Astrocyte (in vitro differentiated cells and primary cell): ENCODE measurements at regions not wholly inside any gene's neighbourhood (a gene's known extent, or its start where the extent isn't known, plus 50 kb on each side); places are given as distances from the start of the nearest gene placed in this dataset.

Experiments
- DNase-seq: peaks from one replicate; pipeline ENCODE4 v3.0.0-alpha.2; 2010; ENCODE audit warnings: low read depth
- FAIRE-seq: peaks from 2 replicates; lab custom pipeline; 2011; peaks lifted over from hg19 to GRCh38; lab: Jason Lieb, UNC
- H2AFZ ChIP-seq: 2 replicates; pipeline ENCODE4 v1.6.0; 2012; ENCODE audit warnings: low read depth, low read length, inconsistent platforms
- H3K27ac ChIP-seq: 2 replicates; pipeline ENCODE4 v1.5.1; 2011; ENCODE audit warnings: low read depth, low read length, inconsistent platforms
- H3K27me3 ChIP-seq: 2 replicates; pipeline ENCODE4 v1.6.0; 2011; ENCODE audit warnings: low read length, inconsistent platforms; ENCODE audit not compliant: insufficient read depth
- H3K36me3 ChIP-seq: 2 replicates; pipeline ENCODE4 v1.5.1; 2011; ENCODE audit warnings: low read length, inconsistent platforms; ENCODE audit not compliant: insufficient read depth
- H3K4me1 ChIP-seq: 2 replicates; pipeline ENCODE4 v1.5.1; 2011; ENCODE audit warnings: low read length, inconsistent platforms; ENCODE audit not compliant: insufficient read depth
- H3K4me2 ChIP-seq: 2 replicates; pipeline ENCODE4 v1.6.0; 2012; ENCODE audit warnings: low read length, inconsistent platforms
- H3K4me3 ChIP-seq: 2 replicates; pipeline ENCODE4 v1.5.1; 2011; ENCODE audit warnings: low read depth, mild to moderate bottlenecking, low read length, inconsistent platforms; ENCODE audit not compliant: insufficient read depth
- H3K79me2 ChIP-seq: 2 replicates; pipeline ENCODE4 v1.6.0; 2012; ENCODE audit warnings: mild to moderate bottlenecking, low read length, inconsistent platforms; ENCODE audit not compliant: insufficient read depth
- H3K9ac ChIP-seq: 2 replicates; pipeline ENCODE4 v1.6.0; 2012; ENCODE audit warnings: mild to moderate bottlenecking, low read length, inconsistent platforms
- H3K9me3 ChIP-seq: 2 replicates; pipeline ENCODE4 v1.5.1; 2012; ENCODE audit warnings: low read depth, mild to moderate bottlenecking, low read length, inconsistent platforms; ENCODE audit not compliant: insufficient read depth
- H4K20me1 ChIP-seq: 2 replicates; pipeline ENCODE4 v1.6.0; 2012; ENCODE audit warnings: low read length, inconsistent platforms; ENCODE audit not compliant: insufficient read depth
- H3K27ac Mint-ChIP-seq: one replicate; pipeline ENCODE4 v1.8.0; 2021; ENCODE audit warnings: mild to moderate bottlenecking, mixed read lengths; ENCODE audit not compliant: unreplicated experiment
- H3K27me3 Mint-ChIP-seq: one replicate; pipeline ENCODE4 v1.8.0; 2021; ENCODE audit warnings: low read depth, mixed read lengths; ENCODE audit not compliant: unreplicated experiment
- H3K36me3 Mint-ChIP-seq: one replicate; pipeline ENCODE4 v1.8.0; 2021; ENCODE audit warnings: low read depth, mixed read lengths; ENCODE audit not compliant: unreplicated experiment
- H3K4me1 Mint-ChIP-seq: one replicate; pipeline ENCODE4 v1.8.0; 2021; ENCODE audit warnings: low read depth, mixed read lengths; ENCODE audit not compliant: unreplicated experiment
- H3K4me3 Mint-ChIP-seq: one replicate; pipeline ENCODE4 v1.8.0; 2021; ENCODE audit warnings: mild to moderate bottlenecking, moderate library complexity, mixed read lengths; ENCODE audit not compliant: unreplicated experiment
- H3K9me3 Mint-ChIP-seq: one replicate; pipeline ENCODE4 v1.8.0; 2021; ENCODE audit warnings: mild to moderate bottlenecking, mixed read lengths; ENCODE audit not compliant: unreplicated experiment
- CTCF ChIP-seq: IDR thresholded peaks from 2 replicates; pipeline ENCODE4 v1.5.1; 2011; ENCODE audit warnings: low read depth, mild to moderate bottlenecking, inconsistent platforms, low read length, moderate library complexity; ENCODE audit not compliant: insufficient read depth
- EZH2 ChIP-seq: IDR thresholded peaks from 2 replicates; pipeline ENCODE4 v1.6.1; 2012; ENCODE audit warnings: mild to moderate bottlenecking, low read length, inconsistent platforms; ENCODE audit not compliant: insufficient read depth

- H3K27ac ChIP-seq, result no peak overlapping the region
- no peaks in the 10 kb centered on the region for H3K9me3 ChIP-seq
- H3K79me2 ChIP-seq, result no peaks in the 10 kb centered on the region
- H3K4me2 ChIP-seq, result no peak overlapping the region
- no peak overlapping the region for H3K27ac Mint-ChIP-seq
- H3K4me3 ChIP-seq, result no peak overlapping the region
- DNase-seq, result no peak
- H3K27me3 ChIP-seq, result no peaks in the 10 kb centered on the region
- H2AFZ ChIP-seq, result no peak overlapping the region
- no peak overlapping the region for H3K9ac ChIP-seq
- TF ChIP-seq EZH2, result no peak
- no peak for TF ChIP-seq CTCF
- H3K4me1 ChIP-seq, result no peaks in the 10 kb centered on the region
- no peak for FAIRE-seq
- no peaks in the 10 kb centered on the region for H3K4me1 Mint-ChIP-seq
- H3K36me3 ChIP-seq, result no peaks in the 10 kb centered on the region
- H4K20me1 ChIP-seq, result no peaks in the 10 kb centered on the region
- H3K4me3 Mint-ChIP-seq, result no peak overlapping the region
- H3K36me3 Mint-ChIP-seq, result no peaks in the 10 kb centered on the region
- H3K9me3 Mint-ChIP-seq, result no peaks in the 10 kb centered on the region
- H3K27me3 Mint-ChIP-seq, result no peaks in the 10 kb centered on the region
Observed at GRCh38 chr6:23269436-23269835, 700.1 kb downstream of the HDGFL1 start.

- Histone ChIP-seq H3K9ac (no peak overlapping the region), H3K79me2 (no peaks in the 10 kb centered on the region), H3K27ac (no peak overlapping the region), H3K4me1 (no peaks in the 10 kb centered on the region), H4K20me1 (no peaks in the 10 kb centered on the region), H3K4me3 (no peak overlapping the region), H2AFZ (no peak overlapping the region), H3K36me3 (no peaks in the 10 kb centered on the region), H3K4me2 (no peak overlapping the region), H3K9me3 (no peaks in the 10 kb centered on the region), H3K27me3 (no peaks in the 10 kb centered on the region)
- Mint-ChIP-seq H3K4me3 (no peak overlapping the region), H3K27me3 (no peaks in the 10 kb centered on the region), H3K27ac (no peak overlapping the region), H3K36me3 (no peaks in the 10 kb centered on the region), H3K4me1 (no peaks in the 10 kb centered on the region), H3K9me3 (no peaks in the 10 kb centered on the region)
- TF ChIP-seq EZH2, result no peak
- DNase-seq, result no peak
- FAIRE-seq, result no peak
Observed at GRCh38 chr6:23272536-23272935, 703.2 kb downstream of the HDGFL1 start.

- Histone ChIP-seq H3K36me3 (no peaks in the 10 kb centered on the region), H4K20me1 (no peaks in the 10 kb centered on the region), H3K4me3 (no peak overlapping the region), H3K4me1 (no peaks in the 10 kb centered on the region), H3K27ac (no peak overlapping the region), H3K4me2 (no peak overlapping the region), H3K79me2 (no peaks in the 10 kb centered on the region), H2AFZ (no peak overlapping the region), H3K27me3 (no peaks in the 10 kb centered on the region), H3K9me3 (no peaks in the 10 kb centered on the region), H3K9ac (no peak overlapping the region)
- H3K4me3 Mint-ChIP-seq, result no peak overlapping the region
- DNase-seq (no peak), FAIRE-seq (no peak)
- H3K36me3 Mint-ChIP-seq, result no peaks in the 10 kb centered on the region
- H3K9me3 Mint-ChIP-seq, result no peaks in the 10 kb centered on the region
- no peaks in the 10 kb centered on the region for H3K4me1 Mint-ChIP-seq
- TF ChIP-seq CTCF (no peak), EZH2 (no peak)
- no peak overlapping the region for H3K27ac Mint-ChIP-seq
- H3K27me3 Mint-ChIP-seq, result no peaks in the 10 kb centered on the region
Observed at GRCh38 chr6:23277521-23278179, 708.3 kb downstream of the HDGFL1 start.
